NCI-H2171 treated with DMSO at 0.1 percent for 48 hours (cell line): ENCODE measurements at regions not wholly inside any gene's neighbourhood (a gene's known extent, or its start where the extent isn't known, plus 50 kb on each side); places are given as distances from the start of the nearest gene placed in this dataset.
"Not testable (repeated sequence)": the region's sequence is repeated elsewhere in the genome, so short reads cannot be mapped to it uniquely, and the experiment has no call there.

ENCODE experiments used
- DNase-seq: peaks from one replicate; lab custom pipeline; 2025; lab: John Stamatoyannopoulos, UW

GRCh38 chr3:69688400-69688799, 50.9 kb upstream of the MITF start:
- no peak for DNase-seq

- DNase-seq: no peak
These were observed 51.6 kb upstream of the MITF start for GRCh38 chr3:69687641-69688040.

- no peak for DNase-seq
These were observed 53.2 kb upstream of the MITF start for GRCh38 chr3:69686056-69686455.

GRCh38 chr3:69684309-69684961, 54.8 kb upstream of the MITF start:
- no peak for DNase-seq

- DNase-seq: no peak
These were observed 56.0 kb upstream of the MITF start for GRCh38 chr3:69683082-69683806.

- DNase-seq: not testable (repeated sequence)
These were observed 61.8 kb upstream of the MITF start for GRCh38 chr3:69677456-69677855.

GRCh38 chr3:69675786-69676530, 63.3 kb upstream of the MITF start:
- DNase-seq: no peak

- DNase-seq: no peak
These were observed 64.5 kb upstream of the MITF start for GRCh38 chr3:69674752-69675151.

GRCh38 chr3:69671082-69671952, 67.9 kb upstream of the MITF start:
- peak; percentile 21 for DNase-seq

- DNase-seq: no peak
These were observed 70.2 kb upstream of the MITF start for GRCh38 chr3:69669070-69669469.

GRCh38 chr3:69665026-69665737, 74.1 kb upstream of the MITF start:
- peak; percentile 83 for DNase-seq

GRCh38 chr3:69660631-69661030, 78.6 kb upstream of the MITF start:
- no peak for DNase-seq

GRCh38 chr3:69659180-69659910, 79.9 kb upstream of the MITF start:
- DNase-seq: no peak

GRCh38 chr3:69658514-69659140, 80.6 kb upstream of the MITF start:
- DNase-seq: no peak

- DNase-seq: not testable (repeated sequence)
These were observed 82.2 kb upstream of the MITF start for GRCh38 chr3:69657030-69657429.

GRCh38 chr3:69651765-69652164, 87.5 kb upstream of the MITF start:
- DNase-seq: no peak

GRCh38 chr3:69650066-69650419, 89.2 kb upstream of the MITF start:
- DNase-seq: no peak

GRCh38 chr3:69649120-69650065, 89.9 kb upstream of the MITF start:
- no peak for DNase-seq

GRCh38 chr3:69648126-69648525, 91.1 kb upstream of the MITF start:
- DNase-seq: no peak
